GM12878 (cell line): ENCODE measurements at regions not wholly inside any gene's neighbourhood (a gene's known extent, or its start where the extent isn't known, plus 50 kb on each side); places are given as distances from the start of the nearest gene placed in this dataset.

ENCODE experiments used
- RBBP5 ChIP-seq: fragments of 200-600 bp; sonication (generic); conservative IDR thresholded peaks from 2 replicates; pipeline ENCODE4 v1.6.1; 2016
- SIN3A ChIP-seq: IDR thresholded peaks from 2 replicates; pipeline ENCODE4 v1.6.1; 2012; ENCODE audit warnings: low read depth, low read length, improper control_type of control experiment
- SREBF2 ChIP-seq: IDR thresholded peaks from 2 replicates; pipeline ENCODE4 v1.6.1; 2012; ENCODE audit warnings: mild to moderate bottlenecking, low read length

- TF ChIP-seq SREBF2 (no peak), RBBP5 (no peak), SIN3A (no peak)
Observed at GRCh38 chr16:80062361-80063030, 462.0 kb upstream of the MAF start.
